ENCODE measurements at regions not wholly inside any gene's neighbourhood (a gene's known extent, or its start where the extent isn't known, plus 50 kb on each side); places are given as distances from the start of the nearest gene placed in this dataset.

- Histone ChIP-seq H3K9me3 (ENCODE audit: control insufficient read depth, low read length) (no peaks in the 10 kb centered on the region), H3K36me3 (ENCODE audit: control insufficient read depth in 1 of 2, insufficient read depth in 2 of 2, low read depth in 1 of 2, low read length in 2 of 2) (no peaks in the 10 kb centered on the region), H4K8ac (ENCODE audit: low read length) (no peak overlapping the region), H3K18ac (ENCODE audit: low read depth in 1 of 2, low read length in 2 of 2) (no peak overlapping the region), H3K27me3 (ENCODE audit: control insufficient read depth in 1 of 2, insufficient read depth in 1 of 2, low read length in 2 of 2) (no peaks in the 10 kb centered on the region), H3K4ac (ENCODE audit: low read depth in 1 of 2, low read length in 2 of 2) (no peak overlapping the region), H3K27ac (ENCODE audit: low read length, poor library complexity, severe bottlenecking) (peak overlapping the region; percentile 91), H2BK120ac (ENCODE audit: low read depth, low read length) (no peak overlapping the region), H2AK5ac (ENCODE audit: low read length, severe bottlenecking) (peak overlapping the region; percentile 14), H2BK15ac (ENCODE audit: low read depth, poor library complexity, severe bottlenecking) (no peak overlapping the region), H3K14ac (ENCODE audit: low read length in 2 of 2) (no peak overlapping the region), H2BK5ac (ENCODE audit: low read depth, low read length, poor library complexity, severe bottlenecking) (no peak overlapping the region), H3K9ac (ENCODE audit: low read length) (no peak overlapping the region), H4K91ac (ENCODE audit: low read length) (no peak overlapping the region), H3K4me2 (ENCODE audit: low read length, poor library complexity, severe bottlenecking) (no peak overlapping the region), H2BK12ac (ENCODE audit: low read length in 2 of 2) (no peak overlapping the region), H3K79me1 (replicated peaks; ENCODE audit: low read length, poor library complexity, severe bottlenecking) (no peaks in the 10 kb centered on the region), H3K4me1 (ENCODE audit: control insufficient read depth, insufficient read depth, low read depth, low read length) (peaks cover 5% of the 10 kb centered on the region), H3K23ac (ENCODE audit: low read length in 2 of 2) (no peak overlapping the region), H3K4me3 (ENCODE audit: insufficient read depth in 1 of 2, low read depth in 1 of 2, low read length in 2 of 2) (no peak overlapping the region), H2AFZ (ENCODE audit: low read depth, low read length) (no peak overlapping the region)
- 74% methylated on average over 2 of the region's 2 CpGs for WGBS
- DNase-seq, result no peak
These were observed 154.9 kb upstream of the ITGB1 start for GRCh38 chr10:33112831-33113455.

GRCh38 chr10:33111488-33112051 lies 153.5 kb upstream of the ITGB1 start:
- no peaks in the 10 kb centered on the region for H3K27me3 ChIP-seq (ENCODE audit: control insufficient read depth in 1 of 2, insufficient read depth in 1 of 2, low read length in 2 of 2)
- H4K91ac ChIP-seq (ENCODE audit: low read length), result no peak overlapping the region
- no peak overlapping the region for H3K18ac ChIP-seq (ENCODE audit: low read depth in 1 of 2, low read length in 2 of 2)
- H3K4me1 ChIP-seq (ENCODE audit: control insufficient read depth, insufficient read depth, low read depth, low read length), result peaks cover 5% of the 10 kb centered on the region
- no peak overlapping the region for H3K4me3 ChIP-seq (ENCODE audit: insufficient read depth in 1 of 2, low read depth in 1 of 2, low read length in 2 of 2)
- no peak overlapping the region for H4K8ac ChIP-seq (ENCODE audit: low read length)
- no peak overlapping the region for H2BK15ac ChIP-seq (ENCODE audit: low read depth, poor library complexity, severe bottlenecking)
- 97% methylated on average over 6 of the region's 7 CpGs for WGBS
- no peak overlapping the region for H2BK5ac ChIP-seq (ENCODE audit: low read depth, low read length, poor library complexity, severe bottlenecking)
- no peak overlapping the region for H3K14ac ChIP-seq (ENCODE audit: low read length in 2 of 2)
- no peak overlapping the region for H2AFZ ChIP-seq (ENCODE audit: low read depth, low read length)
- no peak overlapping the region for H3K23ac ChIP-seq (ENCODE audit: low read length in 2 of 2)
- H3K9me3 ChIP-seq (ENCODE audit: control insufficient read depth, low read length), result no peaks in the 10 kb centered on the region
- no peaks in the 10 kb centered on the region for H3K36me3 ChIP-seq (ENCODE audit: control insufficient read depth in 1 of 2, insufficient read depth in 2 of 2, low read depth in 1 of 2, low read length in 2 of 2)
- no peak overlapping the region for H3K9ac ChIP-seq (ENCODE audit: low read length)
- no peak overlapping the region for H2BK12ac ChIP-seq (ENCODE audit: low read length in 2 of 2)
- H3K4me2 ChIP-seq (ENCODE audit: low read length, poor library complexity, severe bottlenecking), result no peak overlapping the region
- H3K27ac ChIP-seq (ENCODE audit: low read length, poor library complexity, severe bottlenecking), result no peak overlapping the region
- DNase-seq, result no peak
- H2BK120ac ChIP-seq (ENCODE audit: low read depth, low read length), result no peak overlapping the region
- H3K4ac ChIP-seq (ENCODE audit: low read depth in 1 of 2, low read length in 2 of 2), result no peak overlapping the region
- H3K79me1 ChIP-seq (replicated peaks; ENCODE audit: low read length, poor library complexity, severe bottlenecking), result no peaks in the 10 kb centered on the region
- H2AK5ac ChIP-seq (ENCODE audit: low read length, severe bottlenecking), result peak overlapping the region; percentile 3

- Histone ChIP-seq H3K4ac (ENCODE audit: low read depth in 1 of 2, low read length in 2 of 2) (no peak overlapping the region), H3K18ac (ENCODE audit: low read depth in 1 of 2, low read length in 2 of 2) (no peak overlapping the region), H3K9ac (ENCODE audit: low read length) (no peak overlapping the region), H4K8ac (ENCODE audit: low read length) (no peak overlapping the region), H3K79me1 (replicated peaks; ENCODE audit: low read length, poor library complexity, severe bottlenecking) (no peaks in the 10 kb centered on the region), H2BK120ac (ENCODE audit: low read depth, low read length) (no peak overlapping the region), H3K4me2 (ENCODE audit: low read length, poor library complexity, severe bottlenecking) (no peak overlapping the region), H3K14ac (ENCODE audit: low read length in 2 of 2) (no peak overlapping the region), H2BK5ac (ENCODE audit: low read depth, low read length, poor library complexity, severe bottlenecking) (no peak overlapping the region), H2BK15ac (ENCODE audit: low read depth, poor library complexity, severe bottlenecking) (no peak overlapping the region), H3K4me1 (ENCODE audit: control insufficient read depth, insufficient read depth, low read depth, low read length) (peaks cover 2% of the 10 kb centered on the region), H3K27me3 (ENCODE audit: control insufficient read depth in 1 of 2, insufficient read depth in 1 of 2, low read length in 2 of 2) (no peaks in the 10 kb centered on the region), H3K36me3 (ENCODE audit: control insufficient read depth in 1 of 2, insufficient read depth in 2 of 2, low read depth in 1 of 2, low read length in 2 of 2) (no peaks in the 10 kb centered on the region), H2AK5ac (ENCODE audit: low read length, severe bottlenecking) (peak overlapping the region; percentile 27), H2AFZ (ENCODE audit: low read depth, low read length) (no peak overlapping the region), H3K27ac (ENCODE audit: low read length, poor library complexity, severe bottlenecking) (peak overlapping the region; percentile 25), H2BK12ac (ENCODE audit: low read length in 2 of 2) (no peak overlapping the region), H3K23ac (ENCODE audit: low read length in 2 of 2) (no peak overlapping the region), H4K91ac (ENCODE audit: low read length) (no peak overlapping the region), H3K9me3 (ENCODE audit: control insufficient read depth, low read length) (no peaks in the 10 kb centered on the region), H3K4me3 (ENCODE audit: insufficient read depth in 1 of 2, low read depth in 1 of 2, low read length in 2 of 2) (no peak overlapping the region)
- WGBS, result 96% methylated on average over 7 of the region's 7 CpGs
- no peak for DNase-seq
These were observed 151.9 kb upstream of the ITGB1 start for GRCh38 chr10:33109788-33110469.

- Histone ChIP-seq H3K36me3 (ENCODE audit: control insufficient read depth in 1 of 2, insufficient read depth in 2 of 2, low read depth in 1 of 2, low read length in 2 of 2) (no peaks in the 10 kb centered on the region), H2AK5ac (ENCODE audit: low read length, severe bottlenecking) (no peak overlapping the region), H3K9ac (ENCODE audit: low read length) (no peak overlapping the region), H3K9me3 (ENCODE audit: control insufficient read depth, low read length) (no peaks in the 10 kb centered on the region), H2AFZ (ENCODE audit: low read depth, low read length) (no peak overlapping the region), H2BK120ac (ENCODE audit: low read depth, low read length) (no peak overlapping the region), H3K4ac (ENCODE audit: low read depth in 1 of 2, low read length in 2 of 2) (no peak overlapping the region), H2BK5ac (ENCODE audit: low read depth, low read length, poor library complexity, severe bottlenecking) (no peak overlapping the region), H4K8ac (ENCODE audit: low read length) (no peak overlapping the region), H2BK15ac (ENCODE audit: low read depth, poor library complexity, severe bottlenecking) (no peak overlapping the region), H3K23ac (ENCODE audit: low read length in 2 of 2) (no peak overlapping the region), H3K4me3 (ENCODE audit: insufficient read depth in 1 of 2, low read depth in 1 of 2, low read length in 2 of 2) (no peak overlapping the region), H3K4me2 (ENCODE audit: low read length, poor library complexity, severe bottlenecking) (no peak overlapping the region), H3K27ac (ENCODE audit: low read length, poor library complexity, severe bottlenecking) (no peak overlapping the region), H3K14ac (ENCODE audit: low read length in 2 of 2) (no peak overlapping the region), H3K79me1 (replicated peaks; ENCODE audit: low read length, poor library complexity, severe bottlenecking) (no peaks in the 10 kb centered on the region), H3K27me3 (ENCODE audit: control insufficient read depth in 1 of 2, insufficient read depth in 1 of 2, low read length in 2 of 2) (no peaks in the 10 kb centered on the region), H4K91ac (ENCODE audit: low read length) (no peak overlapping the region), H3K4me1 (ENCODE audit: control insufficient read depth, insufficient read depth, low read depth, low read length) (peaks cover 2% of the 10 kb centered on the region), H3K18ac (ENCODE audit: low read depth in 1 of 2, low read length in 2 of 2) (no peak overlapping the region), H2BK12ac (ENCODE audit: low read length in 2 of 2) (no peak overlapping the region)
- 58% methylated on average over 3 of the region's 4 CpGs for WGBS
- no peak for DNase-seq
These were observed 151.4 kb upstream of the ITGB1 start for GRCh38 chr10:33109384-33109783.

Data from mesenchymal stem cell (in vitro differentiated cells and primary cell).